Karpas-422 (cell line): ENCODE measurements at regions not wholly inside any gene's neighbourhood (a gene's known extent, or its start where the extent isn't known, plus 50 kb on each side); places are given as distances from the start of the nearest gene placed in this dataset.

Experiments
- DNase-seq: peaks from one replicate; pipeline ENCODE4 v3.0.0-alpha.2; 2015
- H2AFZ ChIP-seq: fragments of 200-600 bp; sonication (generic); 2 replicates; pipeline ENCODE4 v1.6.1; 2014; ENCODE audit warnings: antibody characterized with exemption, low read length, mixed read lengths
- H3K27ac ChIP-seq: fragments of 200-600 bp; sonication (generic); 2 replicates; pipeline ENCODE4 v1.5.1; 2014; ENCODE audit warnings: mild to moderate bottlenecking, low read length, moderate library complexity
- H3K27me3 ChIP-seq: fragments of 200-600 bp; sonication (generic); 2 replicates; pipeline ENCODE4 v1.6.1; 2014; ENCODE audit warnings: low read length, mixed read lengths
- H3K36me3 ChIP-seq: fragments of 200-600 bp; sonication (generic); 2 replicates; pipeline ENCODE4 v1.6.1; 2014; ENCODE audit warnings: low read length, mixed read lengths; ENCODE audit not compliant: insufficient read depth
- H3K4me1 ChIP-seq: fragments of 200-600 bp; sonication (generic); 2 replicates; pipeline ENCODE4 v1.6.1; 2014; ENCODE audit warnings: mild to moderate bottlenecking, low read length, mixed read lengths
- H3K4me2 ChIP-seq: fragments of 200-600 bp; sonication (generic); 2 replicates; pipeline ENCODE4 v1.6.1; 2014; ENCODE audit warnings: low read length, low read depth, mild to moderate bottlenecking; ENCODE audit not compliant: poor library complexity, severe bottlenecking
- H3K4me3 ChIP-seq: fragments of 200-600 bp; sonication (generic); 2 replicates; pipeline ENCODE4 v1.5.1; 2014; ENCODE audit warnings: mild to moderate bottlenecking, antibody characterized with exemption, low read length, mixed read lengths
- H3K79me2 ChIP-seq: fragments of 200-600 bp; sonication (generic); 2 replicates; pipeline ENCODE4 v1.6.1; 2014; ENCODE audit warnings: mild to moderate bottlenecking, low read length, mixed read lengths
- H3K9ac ChIP-seq: fragments of 200-600 bp; sonication (generic); 2 replicates; pipeline ENCODE4 v1.6.0; 2014; ENCODE audit warnings: low read length
- H3K9me2 ChIP-seq: fragments of 200-600 bp; sonication (generic), shearing (Covaris generic); replicated peaks from 2 replicates; pipeline ENCODE4 v1.6.0; 2014; ENCODE audit warnings: mild to moderate bottlenecking, low read length, moderate library complexity; ENCODE audit not compliant: insufficient read depth
- H3K9me3 ChIP-seq: fragments of 300-700, 200-600 bp; sonication (generic); 2 replicates; pipeline ENCODE4 v1.6.1; 2014; ENCODE audit warnings: low read length, mixed read lengths
- H4K20me1 ChIP-seq: fragments of 200-600 bp; sonication (generic); 2 replicates; pipeline ENCODE4 v1.6.1; 2014; ENCODE audit warnings: mild to moderate bottlenecking, antibody characterized with exemption, low read length, low read depth; ENCODE audit not compliant: insufficient read depth

- Histone ChIP-seq H3K79me2 (no peaks in the 10 kb centered on the region), H3K9me3 (no peaks in the 10 kb centered on the region), H3K36me3 (no peaks in the 10 kb centered on the region), H2AFZ (no peak overlapping the region), H3K4me1 (no peaks in the 10 kb centered on the region), H4K20me1 (no peaks in the 10 kb centered on the region), H3K4me2 (no peak overlapping the region), H3K27me3 (no peaks in the 10 kb centered on the region), H3K4me3 (no peak overlapping the region), H3K27ac (no peak overlapping the region), H3K9me2 (no peaks in the 10 kb centered on the region), H3K9ac (no peak overlapping the region)
- no peak for DNase-seq
These were observed 546.0 kb downstream of the PLA2G4A start for GRCh38 chr1:187374742-187375141.

DNA sequence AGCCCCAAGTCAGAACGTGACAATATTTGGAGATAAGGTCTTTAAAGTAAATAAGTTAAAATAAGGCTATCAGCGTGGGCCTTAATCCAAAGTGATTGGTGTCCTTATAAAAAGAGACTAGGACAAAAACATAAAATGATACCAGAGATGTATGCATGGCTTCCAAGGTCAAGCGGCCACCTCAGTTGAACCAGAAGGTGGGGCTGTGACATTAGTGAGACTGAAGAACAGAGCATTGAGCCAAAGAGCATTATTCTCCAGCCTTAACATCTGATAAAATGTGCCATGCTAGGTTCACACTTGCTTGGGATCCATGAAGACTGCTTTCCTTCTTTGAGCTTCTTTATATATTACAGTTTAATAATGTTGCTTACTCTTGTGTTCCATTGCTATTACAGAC, 554.6 kb downstream of the PLA2G4A start:
- H3K36me3 ChIP-seq, result no peaks in the 10 kb centered on the region
- H3K27ac ChIP-seq, result no peak overlapping the region
- H3K27me3 ChIP-seq, result no peaks in the 10 kb centered on the region
- no peaks in the 10 kb centered on the region for H3K9me2 ChIP-seq
- H3K79me2 ChIP-seq, result no peaks in the 10 kb centered on the region
- no peak overlapping the region for H3K4me2 ChIP-seq
- no peak overlapping the region for H2AFZ ChIP-seq
- no peaks in the 10 kb centered on the region for H3K9me3 ChIP-seq
- no peaks in the 10 kb centered on the region for H4K20me1 ChIP-seq
- H3K4me1 ChIP-seq, result no peaks in the 10 kb centered on the region
- DNase-seq, result peak; percentile 47
- H3K9ac ChIP-seq, result no peak overlapping the region
- H3K4me3 ChIP-seq, result no peak overlapping the region

GRCh38 chr1:187384504-187384903, 555.8 kb downstream of the PLA2G4A start:
- Histone ChIP-seq H3K79me2 (no peaks in the 10 kb centered on the region), H3K9me2 (no peaks in the 10 kb centered on the region), H3K36me3 (no peaks in the 10 kb centered on the region), H3K9ac (no peak overlapping the region), H3K4me3 (no peak overlapping the region), H3K4me1 (no peaks in the 10 kb centered on the region), H3K4me2 (no peak overlapping the region), H3K9me3 (no peaks in the 10 kb centered on the region), H4K20me1 (no peaks in the 10 kb centered on the region), H2AFZ (no peak overlapping the region), H3K27me3 (no peaks in the 10 kb centered on the region), H3K27ac (no peak overlapping the region)
- no peak for DNase-seq

DNA sequence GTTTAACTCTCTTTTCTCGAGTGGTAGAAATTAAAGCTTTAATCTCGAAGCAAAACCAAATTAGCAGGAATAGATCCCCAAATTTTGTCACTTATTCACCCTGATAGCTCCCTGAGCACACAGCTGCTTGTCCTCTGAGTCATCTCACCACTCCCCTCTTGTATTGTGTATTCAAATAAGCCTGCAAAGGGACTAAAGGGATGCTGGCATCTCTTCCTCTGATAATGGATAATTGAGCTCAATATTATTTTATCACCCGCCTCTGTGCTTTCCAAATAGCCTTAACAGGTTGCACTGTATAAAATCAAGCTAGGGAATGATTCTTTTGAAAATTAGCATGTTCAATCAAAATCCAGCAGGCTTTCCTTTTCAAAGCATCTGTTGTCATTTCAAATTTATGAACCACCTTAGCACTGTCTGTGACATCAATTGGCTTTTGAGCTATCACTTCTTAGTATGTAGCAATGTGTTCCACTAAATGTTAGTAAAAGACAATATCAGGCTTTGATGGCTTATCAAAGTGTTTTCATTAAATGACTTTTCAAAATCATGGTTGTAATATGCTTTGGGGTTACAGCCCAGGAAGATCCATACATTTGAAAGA, 561.6 kb downstream of the PLA2G4A start:
- H3K79me2 ChIP-seq, result no peaks in the 10 kb centered on the region
- H3K36me3 ChIP-seq, result no peaks in the 10 kb centered on the region

DNA sequence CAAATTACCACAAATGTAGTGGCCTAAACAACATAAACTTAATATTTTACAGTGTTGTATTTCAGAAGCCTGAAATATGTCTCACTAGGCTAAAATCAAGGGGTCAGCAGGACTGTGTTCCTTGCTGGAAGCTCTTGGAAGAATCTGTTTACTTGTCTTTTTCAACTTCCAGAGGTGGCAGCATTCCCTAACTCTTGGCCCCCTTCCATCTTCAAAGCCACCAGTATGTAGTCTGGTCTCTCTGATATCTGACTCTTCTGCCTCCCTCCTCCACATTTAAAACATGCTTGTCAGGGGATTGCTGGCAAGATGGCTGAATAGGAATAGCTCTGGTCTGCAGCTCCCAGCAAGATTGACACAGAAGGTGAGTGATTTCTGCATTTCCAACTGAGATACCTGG, 567.5 kb downstream of the PLA2G4A start:
- H3K4me3 ChIP-seq, result no peak overlapping the region
- no peak overlapping the region for H3K9ac ChIP-seq
- H2AFZ ChIP-seq, result no peak overlapping the region
- no peak for DNase-seq
- H3K27ac ChIP-seq, result no peak overlapping the region
- H3K27me3 ChIP-seq, result no peaks in the 10 kb centered on the region
- H4K20me1 ChIP-seq, result no peaks in the 10 kb centered on the region
- no peaks in the 10 kb centered on the region for H3K79me2 ChIP-seq
- no peaks in the 10 kb centered on the region; the same call in 1 of the 2 replicates for H3K9me3 ChIP-seq
- H3K9me2 ChIP-seq, result no peaks in the 10 kb centered on the region
- H3K4me1 ChIP-seq, result no peaks in the 10 kb centered on the region
- H3K36me3 ChIP-seq, result no peaks in the 10 kb centered on the region
- no peak overlapping the region for H3K4me2 ChIP-seq

More for the DNA sequence above, 561.6 kb downstream of the PLA2G4A start:
- H3K27ac ChIP-seq, result no peak overlapping the region
- H3K27me3 ChIP-seq, result no peaks in the 10 kb centered on the region
- H3K9me3 ChIP-seq, result no peaks in the 10 kb centered on the region; the same call in 1 of the 2 replicates
- no peaks in the 10 kb centered on the region for H3K4me1 ChIP-seq
- no peak overlapping the region for H3K4me2 ChIP-seq
- no peak overlapping the region for H3K9ac ChIP-seq
- H3K4me3 ChIP-seq, result no peak overlapping the region
- no peak for DNase-seq
- H2AFZ ChIP-seq, result no peak overlapping the region
- H3K9me2 ChIP-seq, result no peaks in the 10 kb centered on the region
- no peaks in the 10 kb centered on the region for H4K20me1 ChIP-seq

- no peaks in the 10 kb centered on the region; the same call in 1 of the 2 replicates for H3K9me3 ChIP-seq
- no peak overlapping the region for H3K4me2 ChIP-seq
- H3K36me3 ChIP-seq, result no peaks in the 10 kb centered on the region
- H3K9me2 ChIP-seq, result no peaks in the 10 kb centered on the region
- H3K79me2 ChIP-seq, result no peaks in the 10 kb centered on the region
- no peaks in the 10 kb centered on the region for H4K20me1 ChIP-seq
- no peak overlapping the region for H3K27ac ChIP-seq
- H3K27me3 ChIP-seq, result no peaks in the 10 kb centered on the region
- no peak overlapping the region for H3K4me3 ChIP-seq
- H2AFZ ChIP-seq, result no peak overlapping the region
- H3K4me1 ChIP-seq, result no peaks in the 10 kb centered on the region
- no peak for DNase-seq
- no peak overlapping the region for H3K9ac ChIP-seq
These were observed 568.4 kb downstream of the PLA2G4A start for GRCh38 chr1:187396929-187397796.

- DNase-seq, result no peak
- Histone ChIP-seq H3K27ac (no peak overlapping the region), H3K4me1 (no peaks in the 10 kb centered on the region), H3K36me3 (no peaks in the 10 kb centered on the region), H4K20me1 (no peaks in the 10 kb centered on the region), H3K9me3 (no peaks in the 10 kb centered on the region), H3K9ac (no peak overlapping the region), H2AFZ (no peak overlapping the region), H3K79me2 (no peaks in the 10 kb centered on the region), H3K9me2 (no peaks in the 10 kb centered on the region), H3K27me3 (no peaks in the 10 kb centered on the region), H3K4me2 (no peak overlapping the region), H3K4me3 (no peak overlapping the region)
These were observed 579.7 kb downstream of the PLA2G4A start for GRCh38 chr1:187408212-187409004.

DNA sequence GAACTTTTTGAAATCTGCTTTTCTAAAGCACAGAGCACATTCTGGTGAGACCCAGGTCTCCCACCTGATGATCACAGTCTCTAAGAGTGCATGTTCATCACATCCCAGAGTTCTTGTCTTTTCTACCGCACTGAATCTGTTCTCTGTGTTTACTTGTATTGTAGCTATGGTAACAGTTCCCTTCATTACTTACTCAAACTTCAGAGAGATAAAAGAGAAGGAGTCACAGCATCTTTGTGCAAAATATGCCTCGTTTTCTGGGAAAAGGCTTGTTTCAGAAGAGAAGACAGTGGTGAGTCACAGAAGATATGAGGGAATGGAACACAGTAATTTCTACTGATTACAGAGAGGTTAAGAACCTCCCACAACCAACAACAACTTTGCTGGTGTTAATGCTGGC, 580.6 kb downstream of the PLA2G4A start:
- Histone ChIP-seq H2AFZ (no peak overlapping the region), H3K36me3 (no peaks in the 10 kb centered on the region), H3K9me2 (no peaks in the 10 kb centered on the region), H3K27me3 (no peaks in the 10 kb centered on the region), H3K4me2 (no peak overlapping the region), H3K27ac (no peak overlapping the region), H3K4me3 (no peak overlapping the region), H3K9me3 (no peaks in the 10 kb centered on the region), H3K9ac (no peak overlapping the region), H4K20me1 (no peaks in the 10 kb centered on the region), H3K79me2 (no peaks in the 10 kb centered on the region), H3K4me1 (no peaks in the 10 kb centered on the region)
- no peak for DNase-seq
